Activated T-cell treated with anti-CD3 and anti-CD28 coated beads, Interleukin-2, amount 50 U/mL, for 72 hours (primary cell): ENCODE measurements at regions not wholly inside any gene's neighbourhood (a gene's known extent, or its start where the extent isn't known, plus 50 kb on each side); places are given as distances from the start of the nearest gene placed in this dataset.
"Not testable (repeated sequence)": the region's sequence is repeated elsewhere in the genome, so short reads cannot be mapped to it uniquely, and the experiment has no call there.

Experiments used
- ATAC-seq, 2 donors: fragments of 150-1000 bp; cut with Tn5 transposase; replicated peaks in 1 of 2; 2 replicates each; pipeline ENCODE4 v1.10.0; 2021; ENCODE audit warnings: moderate library complexity in 2 of 2, mild to moderate bottlenecking in 1 of 2
- DNase-seq, 2 donors: peaks; one replicate each; pipeline ENCODE4 v3.0.0; 2021 to 2022; ENCODE audit warnings: mixed read lengths in 1 of 2
- H3K27ac Mint-ChIP-seq: one replicate; pipeline ENCODE4 v1.8.0; 2022; ENCODE audit warnings: mild to moderate bottlenecking, moderate library complexity, mixed read lengths
- H3K27me3 Mint-ChIP-seq: one replicate; pipeline ENCODE4 v1.8.0; 2022; ENCODE audit warnings: low read depth, mixed read lengths
- H3K36me3 Mint-ChIP-seq, 2 donors: one replicate each; pipeline ENCODE4 v1.8.0; 2022; ENCODE audit warnings: mixed read lengths in 2 of 2, mild to moderate bottlenecking in 1 of 2; ENCODE audit not compliant: insufficient read depth in 2 of 2
- H3K4me1 Mint-ChIP-seq: one replicate; pipeline ENCODE4 v1.8.0; 2022; ENCODE audit warnings: low read depth, mixed read lengths
- H3K4me3 Mint-ChIP-seq, 2 donors: one replicate each; pipeline ENCODE4 v1.8.0; 2022; ENCODE audit warnings: mild to moderate bottlenecking in 2 of 2, mixed read lengths in 2 of 2, moderate library complexity in 2 of 2
- H3K9me3 Mint-ChIP-seq, 2 donors: one replicate each; pipeline ENCODE4 v1.8.0; 2022; ENCODE audit warnings: mixed read lengths in 2 of 2

GRCh38 chr10:7085147-7085912 is 325.5 kb downstream of the SFMBT2 start:
- no peak for ATAC-seq
- H3K27me3 Mint-ChIP-seq = peaks cover 45% of the 10 kb centered on the region
- H3K36me3 Mint-ChIP-seq = no peaks in the 10 kb centered on the region
- no peak overlapping the region for H3K27ac Mint-ChIP-seq
- no peak overlapping the region for H3K4me3 Mint-ChIP-seq
- no peak for DNase-seq
- no peaks in the 10 kb centered on the region for H3K4me1 Mint-ChIP-seq
- H3K9me3 Mint-ChIP-seq = no peaks in the 10 kb centered on the region

- ATAC-seq (no peak), DNase-seq (no peak)
- H3K27ac Mint-ChIP-seq = no peak overlapping the region
- H3K4me3 Mint-ChIP-seq = no peak overlapping the region
- peaks cover 47% of the 10 kb centered on the region for H3K27me3 Mint-ChIP-seq
- no peaks in the 10 kb centered on the region for H3K9me3 Mint-ChIP-seq
- H3K36me3 Mint-ChIP-seq = no peaks in the 10 kb centered on the region
- no peaks in the 10 kb centered on the region for H3K4me1 Mint-ChIP-seq
Measured at GRCh38 chr10:7084280-7085005, 326.4 kb downstream of the SFMBT2 start.

GRCh38 chr10:7082967-7083366 is 327.9 kb downstream of the SFMBT2 start:
- Mint-ChIP-seq H3K27ac (no peak overlapping the region), H3K4me1 (no peaks in the 10 kb centered on the region), H3K4me3 (no peak overlapping the region), H3K27me3 (peaks cover 52% of the 10 kb centered on the region), H3K36me3 (no peaks in the 10 kb centered on the region), H3K9me3 (no peaks in the 10 kb centered on the region)
- DNase-seq (no peak), ATAC-seq (no peak)

DNA sequence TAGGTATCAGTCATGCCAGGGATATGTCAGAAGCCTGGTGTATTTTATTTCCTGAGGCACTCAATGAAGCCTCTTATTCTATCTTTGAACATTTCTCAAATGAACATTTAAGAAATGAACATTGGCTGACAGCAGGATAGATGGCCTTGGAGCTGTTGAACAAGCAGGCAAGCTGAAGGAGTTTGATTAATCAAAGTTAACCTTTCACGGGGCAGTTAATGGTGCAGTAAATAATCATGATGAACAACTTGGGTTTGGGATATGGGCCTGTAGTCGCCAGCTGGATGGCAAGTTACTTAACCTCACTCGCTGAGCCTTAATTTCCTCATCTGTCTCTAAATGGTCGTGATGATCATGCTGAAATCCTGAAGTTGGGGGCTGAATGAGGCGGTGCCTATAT is 333.0 kb downstream of the SFMBT2 start:
- no peaks in the 10 kb centered on the region for H3K36me3 Mint-ChIP-seq
- no peak overlapping the region for H3K4me3 Mint-ChIP-seq
- no peak for DNase-seq
- H3K27ac Mint-ChIP-seq = no peak overlapping the region
- H3K9me3 Mint-ChIP-seq = no peaks in the 10 kb centered on the region
- H3K27me3 Mint-ChIP-seq = peaks cover 31% of the 10 kb centered on the region
- ATAC-seq = no peak
- no peaks in the 10 kb centered on the region for H3K4me1 Mint-ChIP-seq

- no peaks in the 10 kb centered on the region for H3K9me3 Mint-ChIP-seq
- DNase-seq (no peak), ATAC-seq (no peak)
- H3K27me3 Mint-ChIP-seq = peaks cover 15% of the 10 kb centered on the region
- no peaks in the 10 kb centered on the region for H3K4me1 Mint-ChIP-seq
- H3K27ac Mint-ChIP-seq = no peak overlapping the region
- H3K36me3 Mint-ChIP-seq = no peaks in the 10 kb centered on the region
- no peak overlapping the region for H3K4me3 Mint-ChIP-seq
Measured at GRCh38 chr10:7075851-7076250, 335.0 kb downstream of the SFMBT2 start.

DNA sequence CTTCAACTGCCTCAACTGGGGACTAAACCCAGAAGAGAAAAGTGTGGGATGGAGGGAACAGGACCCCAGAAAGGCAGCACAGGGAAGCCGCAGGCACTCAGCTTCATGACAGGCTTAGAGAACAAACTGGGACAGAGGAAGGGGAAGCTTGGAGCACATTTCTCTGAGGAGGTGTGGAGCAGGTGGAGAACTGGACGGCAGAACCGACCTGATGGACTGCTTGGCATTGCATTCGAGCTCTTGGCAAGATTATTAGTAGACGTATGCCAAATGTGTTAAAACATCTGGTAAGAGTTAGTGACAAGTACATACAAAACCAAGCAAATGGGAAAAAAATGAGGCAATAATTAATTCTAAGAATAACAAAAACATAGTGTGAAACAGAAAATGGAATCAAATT is 335.7 kb downstream of the SFMBT2 start:
- no peaks in the 10 kb centered on the region for H3K4me1 Mint-ChIP-seq
- H3K27ac Mint-ChIP-seq = no peak overlapping the region
- no peak overlapping the region for H3K4me3 Mint-ChIP-seq
- H3K36me3 Mint-ChIP-seq = no peaks in the 10 kb centered on the region
- no peak for ATAC-seq
- H3K9me3 Mint-ChIP-seq = no peaks in the 10 kb centered on the region
- H3K27me3 Mint-ChIP-seq = peaks cover 15% of the 10 kb centered on the region
- no peak for DNase-seq

- ATAC-seq (peak in 1 of 2 donors; percentile 11), DNase-seq (no peak)
- Mint-ChIP-seq H3K4me3 (no peak overlapping the region), H3K4me1 (no peaks in the 10 kb centered on the region), H3K27me3 (peaks cover 8% of the 10 kb centered on the region), H3K36me3 (no peaks in the 10 kb centered on the region), H3K9me3 (no peaks in the 10 kb centered on the region), H3K27ac (no peak overlapping the region)
Measured at GRCh38 chr10:7071421-7071820, 339.4 kb downstream of the SFMBT2 start.

DNA sequence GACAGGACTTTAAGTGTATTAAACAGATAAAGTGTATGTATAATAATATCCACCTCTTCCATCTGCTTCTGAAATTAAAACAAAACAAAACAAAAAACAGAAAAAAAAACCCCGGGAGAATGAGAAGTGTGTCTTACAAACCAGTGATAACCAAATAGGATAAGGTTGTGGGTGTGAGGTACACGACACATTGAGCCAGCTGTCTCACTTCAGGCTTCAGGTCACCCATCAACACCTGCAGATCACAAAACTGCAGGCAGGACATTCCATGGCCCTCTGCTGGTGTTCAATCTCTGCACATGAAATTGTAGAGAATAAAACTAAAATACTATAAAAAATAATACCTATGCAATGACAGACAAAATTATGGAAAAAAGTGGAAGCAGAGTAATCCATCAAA is 339.9 kb downstream of the SFMBT2 start:
- Mint-ChIP-seq H3K9me3 (no peaks in the 10 kb centered on the region), H3K4me3 (no peak overlapping the region), H3K27me3 (peaks cover 8% of the 10 kb centered on the region), H3K36me3 (no peaks in the 10 kb centered on the region), H3K4me1 (no peaks in the 10 kb centered on the region), H3K27ac (no peak overlapping the region)
- no peak for DNase-seq
- no peak for ATAC-seq

DNA sequence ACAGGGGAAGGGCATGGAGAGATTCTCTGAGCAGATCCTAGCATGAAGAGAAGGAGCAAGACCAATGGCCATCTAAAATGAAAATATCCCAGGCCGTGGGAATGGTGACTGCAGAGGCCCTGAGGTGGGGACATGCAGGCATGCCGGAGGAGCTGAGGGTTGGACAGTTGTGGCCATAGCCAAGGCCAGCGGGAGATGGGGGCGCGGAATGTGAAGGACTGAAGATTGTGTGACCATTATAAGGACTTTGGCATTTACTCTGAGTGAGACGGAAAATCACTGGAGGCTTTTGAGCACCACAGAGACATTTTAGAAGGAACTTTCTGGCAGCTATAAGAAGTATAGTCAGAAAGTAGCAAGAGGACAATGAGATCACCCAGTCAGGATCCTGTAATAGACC is 341.1 kb downstream of the SFMBT2 start:
- Mint-ChIP-seq H3K4me3 (no peak overlapping the region), H3K27me3 (peaks cover 3% of the 10 kb centered on the region), H3K9me3 (no peaks in the 10 kb centered on the region), H3K27ac (no peak overlapping the region), H3K4me1 (no peaks in the 10 kb centered on the region), H3K36me3 (no peaks in the 10 kb centered on the region)
- DNase-seq (no peak), ATAC-seq (no peak)

DNA sequence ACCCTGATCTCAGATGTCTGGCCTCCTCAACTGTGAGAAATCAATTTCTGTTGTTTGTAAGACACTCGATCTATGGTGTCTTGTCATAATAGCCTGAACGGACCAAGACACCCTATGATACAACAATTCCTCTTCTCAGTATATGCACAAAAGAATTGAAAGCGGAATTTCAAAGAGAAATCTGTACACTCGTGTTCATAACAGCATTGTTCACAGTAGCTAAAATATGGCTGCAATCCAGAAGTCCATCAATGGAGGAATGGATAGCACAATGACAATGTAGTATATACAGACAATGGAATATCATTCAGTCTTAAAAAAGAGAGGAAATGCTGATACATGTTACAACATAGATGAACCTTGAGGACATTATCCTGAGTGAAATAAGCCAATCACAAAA is 354.6 kb downstream of the SFMBT2 start:
- no peaks in the 10 kb centered on the region for H3K27me3 Mint-ChIP-seq
- H3K36me3 Mint-ChIP-seq = peaks cover 0 to 1% of the 10 kb centered on the region in 2 donors
- H3K9me3 Mint-ChIP-seq = no peaks in the 10 kb centered on the region
- H3K4me3 Mint-ChIP-seq = no peak overlapping the region
- DNase-seq = no peak
- no peak for ATAC-seq
- no peaks in the 10 kb centered on the region for H3K4me1 Mint-ChIP-seq
- H3K27ac Mint-ChIP-seq = no peak overlapping the region

DNA sequence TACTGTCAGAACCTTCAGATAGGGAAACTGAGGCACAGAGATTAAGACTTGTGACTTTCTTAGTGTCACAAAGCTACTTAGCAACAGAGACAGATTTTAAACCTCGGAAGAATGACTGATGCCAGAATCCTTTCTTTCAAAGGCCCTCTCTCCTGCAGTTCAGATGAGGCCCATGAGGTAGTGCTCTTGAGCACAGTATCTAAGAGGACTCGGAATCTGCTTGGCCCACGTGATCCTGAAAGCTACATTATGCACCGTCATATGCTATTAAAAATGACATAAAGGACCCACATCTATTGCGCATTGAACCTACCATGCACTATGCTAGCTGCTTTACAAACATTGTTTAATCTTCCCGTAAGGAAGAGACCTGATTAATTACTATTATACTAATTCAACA is 355.9 kb downstream of the SFMBT2 start:
- DNase-seq = no peak
- Mint-ChIP-seq H3K27ac (no peak overlapping the region), H3K36me3 (peaks cover 0 to 1% of the 10 kb centered on the region in 2 donors), H3K4me3 (no peak overlapping the region), H3K4me1 (no peaks in the 10 kb centered on the region), H3K27me3 (no peaks in the 10 kb centered on the region), H3K9me3 (peaks cover 4% of the 10 kb centered on the region in 2 donors)
- ATAC-seq = no peak

GRCh38 chr10:7053195-7053594 is 357.6 kb downstream of the SFMBT2 start:
- ATAC-seq (no peak), DNase-seq (no peak)
- no peak overlapping the region for H3K4me3 Mint-ChIP-seq
- H3K9me3 Mint-ChIP-seq = peaks cover 4 to 7% of the 10 kb centered on the region in 2 donors
- no peaks in the 10 kb centered on the region for H3K27me3 Mint-ChIP-seq
- H3K4me1 Mint-ChIP-seq = no peaks in the 10 kb centered on the region
- H3K27ac Mint-ChIP-seq = no peak overlapping the region
- H3K36me3 Mint-ChIP-seq = peaks cover 0 to 1% of the 10 kb centered on the region in 2 donors

DNA sequence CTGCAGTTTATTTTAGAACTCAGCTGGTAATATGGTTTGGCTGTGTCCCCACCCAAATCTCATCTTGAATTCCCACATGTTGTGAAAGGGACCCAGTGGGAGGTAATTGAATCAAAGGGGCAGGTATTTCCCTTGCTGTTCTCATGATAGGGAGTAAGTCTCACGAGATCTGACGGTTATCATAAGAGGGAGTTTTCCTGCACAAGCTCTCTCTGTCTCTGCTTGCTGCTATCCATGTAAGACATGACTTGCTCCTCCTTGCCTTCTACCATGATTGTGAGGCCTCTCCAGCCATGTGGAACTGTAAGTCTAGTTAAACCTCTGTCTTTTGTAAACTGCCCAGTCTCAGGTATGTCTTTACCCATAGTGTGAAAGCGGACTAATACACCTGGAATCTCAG is 360.8 kb downstream of the SFMBT2 start:
- peaks cover 10% of the 10 kb centered on the region for H3K4me1 Mint-ChIP-seq
- not testable (repeated sequence) for H3K27me3 Mint-ChIP-seq, H3K4me3 Mint-ChIP-seq, H3K27ac Mint-ChIP-seq, H3K9me3 Mint-ChIP-seq, ATAC-seq, DNase-seq, H3K36me3 Mint-ChIP-seq

- Mint-ChIP-seq H3K36me3 (no peaks in the 10 kb centered on the region), H3K4me1 (peaks cover 10% of the 10 kb centered on the region), H3K27ac (no peak overlapping the region), H3K9me3 (peaks cover 6 to 7% of the 10 kb centered on the region in 2 donors), H3K27me3 (peaks cover 4% of the 10 kb centered on the region), H3K4me3 (no peak overlapping the region)
- no peak for ATAC-seq
- no peak for DNase-seq
Measured at GRCh38 chr10:7048061-7048460, 362.8 kb downstream of the SFMBT2 start.
